NCI-H526 treated with DMSO at 0.1 percent for 48 hours (cell line): ENCODE measurements at regions not wholly inside any gene's neighbourhood (a gene's known extent, or its start where the extent isn't known, plus 50 kb on each side); places are given as distances from the start of the nearest gene placed in this dataset.

Experiments used
- DNase-seq: peaks from one replicate; lab custom pipeline; 2025; lab: John Stamatoyannopoulos, UW

GRCh38 chr1:60589046-60589748 lies 493.2 kb upstream of the NFIA start:
- no peak for DNase-seq

GRCh38 chr1:60584371-60584770 lies 498.0 kb upstream of the NFIA start:
- DNase-seq, result no peak

- no peak for DNase-seq
These were observed 498.7 kb upstream of the NFIA start for GRCh38 chr1:60583696-60584095.

GRCh38 chr1:60581455-60582220 lies 500.7 kb upstream of the NFIA start:
- no peak for DNase-seq

GRCh38 chr1:60577029-60577428 lies 503.5 kb upstream of the C1orf87 start:
- no peak for DNase-seq

- DNase-seq, result no peak
These were observed 501.9 kb upstream of the C1orf87 start for GRCh38 chr1:60575326-60575977.

GRCh38 chr1:60573726-60574409 lies 500.3 kb upstream of the C1orf87 start:
- DNase-seq, result peak; percentile 91

GRCh38 chr1:60573121-60573520 lies 499.6 kb upstream of the C1orf87 start:
- DNase-seq, result no peak

- DNase-seq, result no peak
These were observed 498.8 kb upstream of the C1orf87 start for GRCh38 chr1:60572378-60572777.

GRCh38 chr1:60571811-60572210 lies 498.2 kb upstream of the C1orf87 start:
- DNase-seq, result no peak

- no peak for DNase-seq
These were observed 495.6 kb upstream of the C1orf87 start for GRCh38 chr1:60569189-60569588.

GRCh38 chr1:60567256-60567655 lies 493.7 kb upstream of the C1orf87 start:
- no peak for DNase-seq

- DNase-seq, result no peak
These were observed 491.6 kb upstream of the C1orf87 start for GRCh38 chr1:60564916-60565750.

- no peak for DNase-seq
These were observed 490.4 kb upstream of the C1orf87 start for GRCh38 chr1:60563777-60564535.

GRCh38 chr1:60562740-60563139 lies 489.2 kb upstream of the C1orf87 start:
- no peak for DNase-seq

- DNase-seq, result no peak
These were observed 487.1 kb upstream of the C1orf87 start for GRCh38 chr1:60560701-60561100.

GRCh38 chr1:60558236-60558635 lies 484.7 kb upstream of the C1orf87 start:
- no peak for DNase-seq

GRCh38 chr1:60553730-60554129 lies 480.2 kb upstream of the C1orf87 start:
- no peak for DNase-seq

- no peak for DNase-seq
These were observed 474.3 kb upstream of the C1orf87 start for GRCh38 chr1:60547821-60548220.

GRCh38 chr1:60541831-60542532 lies 468.4 kb upstream of the C1orf87 start:
- no peak for DNase-seq
